Fibroblast of the aortic adventitia (primary cell): ENCODE measurements at regions not wholly inside any gene's neighbourhood (a gene's known extent, or its start where the extent isn't known, plus 50 kb on each side); places are given as distances from the start of the nearest gene placed in this dataset.

Experiments
- DNase-seq: peaks from one replicate; pipeline ENCODE4 v3.0.0-alpha.2; 2010; ENCODE audit warnings: low read depth
- H3K4me3 ChIP-seq: 2 replicates; pipeline ENCODE4 v1.5.1; 2011; ENCODE audit warnings: low read depth, mild to moderate bottlenecking, control low read depth, low read length, moderate library complexity
- TF ChIP-seq, protein P1 (sequence below): IDR thresholded peaks from 2 replicates; pipeline ENCODE4 v1.5.1; 2011; ENCODE audit warnings: mild to moderate bottlenecking, low read length, control low read depth, inconsistent platforms; ENCODE audit not compliant: insufficient read depth

DNA sequence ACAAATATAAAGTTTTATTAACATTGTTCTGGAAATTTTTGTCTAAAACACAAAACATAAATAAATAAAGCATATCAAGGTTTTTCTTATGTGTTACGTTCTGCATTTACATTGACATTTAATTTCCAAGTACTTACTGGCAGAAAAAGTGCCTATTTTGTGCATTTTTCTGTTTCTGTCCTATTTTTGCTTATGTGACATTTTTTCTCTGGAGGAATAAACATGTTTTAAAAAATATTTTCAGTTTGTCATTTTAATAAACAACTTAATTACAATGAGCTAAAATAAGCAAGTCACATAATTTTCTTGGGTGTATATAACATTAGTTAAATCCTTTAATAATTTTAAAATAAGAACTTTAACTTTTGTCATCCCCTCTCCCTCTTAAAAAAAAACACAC lies 94.4 kb upstream of the HS3ST5 start:
- TF ChIP-seq, protein P1, sequence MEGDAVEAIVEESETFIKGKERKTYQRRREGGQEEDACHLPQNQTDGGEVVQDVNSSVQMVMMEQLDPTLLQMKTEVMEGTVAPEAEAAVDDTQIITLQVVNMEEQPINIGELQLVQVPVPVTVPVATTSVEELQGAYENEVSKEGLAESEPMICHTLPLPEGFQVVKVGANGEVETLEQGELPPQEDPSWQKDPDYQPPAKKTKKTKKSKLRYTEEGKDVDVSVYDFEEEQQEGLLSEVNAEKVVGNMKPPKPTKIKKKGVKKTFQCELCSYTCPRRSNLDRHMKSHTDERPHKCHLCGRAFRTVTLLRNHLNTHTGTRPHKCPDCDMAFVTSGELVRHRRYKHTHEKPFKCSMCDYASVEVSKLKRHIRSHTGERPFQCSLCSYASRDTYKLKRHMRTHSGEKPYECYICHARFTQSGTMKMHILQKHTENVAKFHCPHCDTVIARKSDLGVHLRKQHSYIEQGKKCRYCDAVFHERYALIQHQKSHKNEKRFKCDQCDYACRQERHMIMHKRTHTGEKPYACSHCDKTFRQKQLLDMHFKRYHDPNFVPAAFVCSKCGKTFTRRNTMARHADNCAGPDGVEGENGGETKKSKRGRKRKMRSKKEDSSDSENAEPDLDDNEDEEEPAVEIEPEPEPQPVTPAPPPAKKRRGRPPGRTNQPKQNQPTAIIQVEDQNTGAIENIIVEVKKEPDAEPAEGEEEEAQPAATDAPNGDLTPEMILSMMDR = no peak
- no peak for DNase-seq
- no peak overlapping the region for H3K4me3 ChIP-seq

DNA sequence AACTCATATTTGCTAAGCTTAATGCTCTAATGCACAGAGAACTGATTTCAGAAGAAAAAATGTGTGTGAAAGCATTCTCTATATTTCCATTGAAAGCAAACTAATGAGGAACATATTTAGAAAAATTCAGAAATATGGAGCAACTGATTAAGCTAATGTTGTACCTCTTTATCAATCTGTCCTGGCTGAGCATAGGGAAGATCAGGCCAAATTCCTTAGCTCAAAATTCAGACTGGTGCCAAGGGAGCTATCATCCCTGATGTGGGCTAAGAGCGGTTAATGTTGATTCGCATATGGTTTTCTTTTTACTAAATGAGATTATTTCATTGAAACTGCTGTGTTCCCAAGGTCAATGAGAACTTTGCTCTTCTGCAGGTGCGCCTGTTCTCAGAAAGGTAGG lies 93.9 kb upstream of the HS3ST5 start:
- no peak overlapping the region for H3K4me3 ChIP-seq
- TF ChIP-seq, protein P1 = no peak

DNA sequence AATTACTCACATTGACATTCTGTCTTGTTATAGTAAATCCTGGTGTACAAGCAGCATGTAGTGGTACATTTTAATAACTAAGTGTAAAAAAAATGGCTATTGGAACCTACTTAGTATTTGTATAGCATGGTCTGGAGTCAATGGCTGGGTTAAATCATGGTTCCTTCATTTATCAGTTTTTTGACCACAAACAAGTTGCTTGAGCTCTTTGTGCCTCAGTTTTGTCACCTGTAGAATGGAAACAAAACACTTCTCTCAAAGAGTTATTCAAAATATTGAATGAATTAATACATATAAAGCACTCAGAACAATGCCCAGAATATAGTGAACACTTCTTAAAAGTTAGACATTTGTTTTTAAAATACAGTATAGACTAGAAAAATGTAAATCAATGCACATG lies 93.2 kb upstream of the HS3ST5 start:
- TF ChIP-seq, protein P1 = no peak
- no peak for DNase-seq
- H3K4me3 ChIP-seq = no peak overlapping the region

More for the DNA sequence above, 93.9 kb upstream of the HS3ST5 start:
- no peak for DNase-seq

DNA sequence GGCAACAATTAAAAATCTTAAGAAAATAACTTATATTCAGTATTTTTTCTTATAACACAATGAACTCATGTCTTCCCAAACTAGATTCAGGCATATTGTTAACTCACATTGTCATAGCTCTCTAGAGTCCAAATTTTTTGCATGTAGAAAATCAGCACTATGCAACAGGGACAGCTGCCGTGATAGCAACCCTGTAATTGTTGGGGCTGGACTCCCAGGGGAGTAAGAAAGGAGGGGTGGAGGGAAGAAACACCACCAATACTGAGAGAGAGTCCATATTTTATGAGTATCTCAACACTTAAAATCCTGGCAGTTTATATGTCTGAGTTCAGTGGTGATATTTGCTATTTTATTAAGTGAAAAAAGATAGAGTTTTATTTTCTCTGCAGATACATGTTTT lies 89.6 kb upstream of the HS3ST5 start:
- no peak for DNase-seq
- H3K4me3 ChIP-seq = no peak overlapping the region
- TF ChIP-seq, protein P1 = no peak

DNA sequence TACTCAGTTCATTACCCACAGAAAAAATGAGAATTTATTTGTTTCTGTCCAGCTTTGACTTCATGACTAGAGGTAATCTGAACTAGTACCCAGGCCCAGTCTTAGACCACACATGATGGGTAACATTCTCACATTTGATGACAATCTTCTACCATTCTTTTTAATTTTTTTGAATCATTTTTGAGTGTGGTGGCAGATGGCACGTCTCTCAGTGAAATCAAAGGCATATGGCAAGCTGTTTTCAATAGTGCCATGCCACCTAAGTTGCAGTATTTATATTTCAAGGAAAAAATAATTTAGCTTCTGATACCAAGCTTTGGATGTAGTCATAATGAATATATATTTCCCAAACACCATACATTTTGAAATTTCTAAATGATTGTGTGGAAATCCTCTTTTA lies 88.8 kb upstream of the HS3ST5 start:
- no peak overlapping the region for H3K4me3 ChIP-seq
- no peak for DNase-seq
- TF ChIP-seq, protein P1 = no peak

DNA sequence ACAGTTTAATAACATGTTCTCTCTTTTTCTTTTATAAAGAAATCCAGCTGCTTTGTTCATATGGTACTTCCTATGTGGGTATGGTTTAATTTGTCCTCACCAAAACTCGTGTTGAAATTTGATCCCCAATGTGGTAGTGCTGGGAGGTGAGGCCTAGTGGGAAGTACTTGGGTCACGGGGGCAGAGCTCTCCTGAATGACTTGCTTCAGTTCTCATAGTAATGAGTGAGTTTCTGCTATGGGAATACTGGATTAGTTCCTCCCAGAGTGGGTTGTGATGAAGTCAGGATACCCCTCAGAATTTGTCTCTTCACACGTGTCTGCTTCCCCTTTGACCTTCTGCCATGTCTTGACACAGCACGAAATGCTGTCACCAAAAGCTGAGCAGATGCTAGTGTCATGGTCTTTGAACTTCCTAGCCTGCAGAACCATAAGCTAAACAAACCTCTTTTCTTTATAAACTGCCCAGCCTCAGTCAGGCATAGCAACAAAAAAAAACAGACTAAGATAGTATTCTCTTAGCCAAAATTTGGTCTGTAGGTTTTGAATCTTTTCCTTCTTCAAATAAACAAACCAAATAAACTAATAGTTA lies 87.8 kb upstream of the HS3ST5 start:
- no peak for DNase-seq
- no peak overlapping the region for H3K4me3 ChIP-seq

More for the DNA sequence above, 87.8 kb upstream of the HS3ST5 start:
- TF ChIP-seq, protein P1 = no peak
